DOHH2 (cell line): ENCODE measurements at regions not wholly inside any gene's neighbourhood (a gene's known extent, or its start where the extent isn't known, plus 50 kb on each side); places are given as distances from the start of the nearest gene placed in this dataset.

ENCODE experiments used
- H3F3A ChIP-seq: fragments of 200-600 bp; sonication (generic), shearing (Covaris generic); 2 replicates; pipeline ENCODE4 v1.6.0; 2016; ENCODE audit warnings: antibody characterized with exemption, mild to moderate bottlenecking; ENCODE audit not compliant: control insufficient read depth, insufficient read depth
- H3K27ac ChIP-seq: fragments of 200-600 bp; sonication (generic); 2 replicates; pipeline ENCODE4 v1.5.1; 2014; ENCODE audit warnings: low read depth, mild to moderate bottlenecking, low read length, moderate library complexity
- H3K27me3 ChIP-seq: fragments of 200-600 bp; sonication (generic); 2 replicates; pipeline ENCODE4 v1.6.1; 2014; ENCODE audit warnings: mild to moderate bottlenecking, low read length, mixed read lengths; ENCODE audit not compliant: control insufficient read depth
- H3K36me3 ChIP-seq: fragments of 200-600 bp; sonication (generic); 2 replicates; pipeline ENCODE4 v1.6.1; 2014; ENCODE audit warnings: mild to moderate bottlenecking, low read length, moderate library complexity, mixed read lengths; ENCODE audit not compliant: control insufficient read depth
- H3K4me1 ChIP-seq: fragments of 200-600 bp; sonication (generic); 2 replicates; pipeline ENCODE4 v1.6.1; 2014; ENCODE audit warnings: mild to moderate bottlenecking, low read length, mixed read lengths; ENCODE audit not compliant: control insufficient read depth
- H3K4me2 ChIP-seq: fragments of 200-600 bp; sonication (generic); 2 replicates; pipeline ENCODE4 v1.6.0; 2014; ENCODE audit warnings: mild to moderate bottlenecking, low read length, moderate library complexity
- H3K4me3 ChIP-seq: fragments of 200-600 bp; sonication (generic); 2 replicates; pipeline ENCODE4 v1.5.1; 2014; ENCODE audit warnings: mild to moderate bottlenecking, low read length, mixed read lengths
- H3K79me2 ChIP-seq: fragments of 200-600 bp; sonication (generic); 2 replicates; pipeline ENCODE4 v1.6.1; 2014; ENCODE audit warnings: mild to moderate bottlenecking, low read length, mixed read lengths; ENCODE audit not compliant: control insufficient read depth
- H3K9me2 ChIP-seq: fragments of 200-600 bp; sonication (generic); replicated peaks from 2 replicates; pipeline ENCODE4 v1.6.1; 2014; ENCODE audit warnings: mild to moderate bottlenecking, low read length, mixed read lengths; ENCODE audit not compliant: control insufficient read depth
- H3K9me3 ChIP-seq: fragments of 200-600 bp; sonication (generic); 2 replicates; pipeline ENCODE4 v1.6.1; 2014; ENCODE audit warnings: antibody characterized with exemption, low read length, mixed read lengths; ENCODE audit not compliant: control insufficient read depth, insufficient read depth
- H4K20me1 ChIP-seq: fragments of 200-600 bp; sonication (generic); 2 replicates; pipeline ENCODE4 v1.6.0; 2014; ENCODE audit warnings: low read depth, mild to moderate bottlenecking, antibody characterized with exemption, low read length, moderate library complexity; ENCODE audit not compliant: control insufficient read depth, insufficient read depth
- CTCF ChIP-seq: fragments of 200-600 bp; sonication (generic); IDR thresholded peaks from one replicate; pipeline ENCODE4 v1.5.1; 2014; ENCODE audit warnings: antibody characterized with exemption, mild to moderate bottlenecking, low read depth, low read length; ENCODE audit not compliant: poor library complexity, severe bottlenecking
- EZH2phosphoT487 ChIP-seq: fragments of 200-600 bp; sonication (generic); IDR thresholded peaks from 2 replicates; pipeline ENCODE4 v1.6.1; 2017; ENCODE audit warnings: borderline replicate concordance, mild to moderate bottlenecking, antibody characterized with exemption, low read length, moderate library complexity, mixed read lengths

GRCh38 chr11:70486731-70487130 is 88.4 kb downstream of the CTTN start:
- no peaks in the 10 kb centered on the region for H3K79me2 ChIP-seq
- TF ChIP-seq CTCF (no peak), EZH2phosphoT487 (no peak)
- no peaks in the 10 kb centered on the region for H3K36me3 ChIP-seq

GRCh38 chr11:70487160-70487559 is 88.8 kb downstream of the CTTN start:
- Histone ChIP-seq H3K27me3 (peaks cover 2% of the 10 kb centered on the region; the same call in 1 of the 2 replicates), H3K27ac (no peak overlapping the region), H3K4me1 (no peaks in the 10 kb centered on the region), H3F3A (no peaks in the 10 kb centered on the region), H3K9me2 (no peaks in the 10 kb centered on the region), H3K79me2 (no peaks in the 10 kb centered on the region), H3K36me3 (no peaks in the 10 kb centered on the region), H3K4me3 (no peak overlapping the region), H3K9me3 (no peaks in the 10 kb centered on the region), H3K4me2 (no peak overlapping the region), H4K20me1 (no peaks in the 10 kb centered on the region)
- no peak for TF ChIP-seq EZH2phosphoT487

More at GRCh38 chr11:70486731-70487130, 88.4 kb downstream of the CTTN start:
- H4K20me1 ChIP-seq = no peaks in the 10 kb centered on the region
- H3K4me1 ChIP-seq = no peaks in the 10 kb centered on the region
- peaks cover 2% of the 10 kb centered on the region; the same call in 1 of the 2 replicates for H3K27me3 ChIP-seq
- no peaks in the 10 kb centered on the region for H3K9me2 ChIP-seq
- H3K27ac ChIP-seq = no peak overlapping the region
- no peaks in the 10 kb centered on the region for H3K9me3 ChIP-seq
- no peak overlapping the region for H3K4me3 ChIP-seq
- H3K4me2 ChIP-seq = no peak overlapping the region
- H3F3A ChIP-seq = no peaks in the 10 kb centered on the region

- H3K27ac ChIP-seq = no peak overlapping the region
- no peaks in the 10 kb centered on the region for H3K9me2 ChIP-seq
- no peaks in the 10 kb centered on the region for H3K36me3 ChIP-seq
- H3K27me3 ChIP-seq = peaks cover 2% of the 10 kb centered on the region; the same call in 1 of the 2 replicates
- H3F3A ChIP-seq = no peaks in the 10 kb centered on the region
- H3K9me3 ChIP-seq = no peaks in the 10 kb centered on the region
- H3K79me2 ChIP-seq = no peaks in the 10 kb centered on the region
- no peak overlapping the region for H3K4me3 ChIP-seq
- H4K20me1 ChIP-seq = no peaks in the 10 kb centered on the region
- no peak overlapping the region for H3K4me2 ChIP-seq
- no peak for TF ChIP-seq EZH2phosphoT487
- TF ChIP-seq CTCF = no peak
- no peaks in the 10 kb centered on the region for H3K4me1 ChIP-seq
Observed at GRCh38 chr11:70487756-70488155, 89.4 kb downstream of the CTTN start.

DNA sequence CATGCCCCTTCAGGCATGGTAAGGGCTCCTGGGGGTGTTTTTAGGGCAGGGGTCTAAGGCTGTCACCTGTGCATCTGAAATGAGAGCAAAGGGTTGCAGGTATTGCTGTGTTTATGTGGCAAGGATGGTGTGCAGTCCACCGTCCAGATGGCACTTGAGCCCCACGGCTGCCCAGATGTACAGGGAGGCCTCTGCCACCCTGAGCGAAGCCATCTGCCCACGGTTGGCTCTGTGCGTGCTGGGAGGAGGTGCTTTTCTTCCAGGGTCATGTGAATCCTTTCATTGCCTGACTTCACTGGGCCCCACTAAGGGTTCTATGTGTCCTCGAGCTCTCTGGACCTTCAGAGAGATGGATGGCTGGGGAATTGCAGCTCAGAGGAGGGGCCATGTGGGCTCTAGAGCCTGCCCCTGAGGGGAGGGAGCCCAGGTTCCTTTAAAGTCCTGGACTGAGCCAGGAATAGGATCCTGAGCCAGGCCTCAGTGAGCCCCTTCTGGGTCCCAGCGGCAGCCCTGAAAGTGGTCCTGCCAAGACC is 89.9 kb downstream of the CTTN start:
- H3K4me2 ChIP-seq = no peak overlapping the region
- H3K27me3 ChIP-seq = peaks cover 2% of the 10 kb centered on the region; the same call in 1 of the 2 replicates
- no peak overlapping the region for H3K27ac ChIP-seq
- H3K36me3 ChIP-seq = no peaks in the 10 kb centered on the region
- H3K79me2 ChIP-seq = no peaks in the 10 kb centered on the region
- no peaks in the 10 kb centered on the region for H3K4me1 ChIP-seq
- TF ChIP-seq EZH2phosphoT487 (no peak), CTCF (no peak)
- H3K9me2 ChIP-seq = no peaks in the 10 kb centered on the region
- H3K9me3 ChIP-seq = no peaks in the 10 kb centered on the region
- no peaks in the 10 kb centered on the region for H3F3A ChIP-seq
- no peaks in the 10 kb centered on the region for H4K20me1 ChIP-seq
- H3K4me3 ChIP-seq = no peak overlapping the region
